Myocyte (in vitro differentiated cells): ENCODE measurements at regions not wholly inside any gene's neighbourhood (a gene's known extent, or its start where the extent isn't known, plus 50 kb on each side); places are given as distances from the start of the nearest gene placed in this dataset.
"Not testable (repeated sequence)": the region's sequence is repeated elsewhere in the genome, so short reads cannot be mapped to it uniquely, and the experiment has no call there.

ENCODE experiments used
- DNase-seq: peaks from one replicate; pipeline ENCODE4 v3.0.0-alpha.2; 2012; ENCODE audit warnings: low read depth

- no peak for DNase-seq
These were observed 179.3 kb downstream of the ZIC5 start for GRCh38 chr13:99792079-99792921.

DNA sequence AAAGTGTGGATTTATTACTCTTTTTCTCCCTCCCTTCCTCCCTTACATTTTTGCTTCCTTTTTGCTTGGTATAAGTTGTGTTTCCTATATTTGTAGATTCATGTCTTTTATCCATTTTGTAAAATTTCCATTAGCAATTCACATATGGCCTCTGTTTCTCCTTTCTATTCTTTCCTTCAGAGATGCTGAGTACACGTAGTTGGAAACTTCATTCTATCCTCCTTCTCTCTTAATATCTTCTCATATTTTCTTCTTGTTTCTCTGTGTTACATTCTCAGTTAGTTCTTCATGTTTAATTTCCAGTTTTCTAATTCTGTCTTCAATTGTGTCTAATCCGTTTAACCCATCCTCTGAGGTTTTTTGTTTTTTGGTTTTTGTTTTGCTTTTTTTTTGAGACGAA is 188.9 kb downstream of the ZIC5 start:
- DNase-seq, result no peak

GRCh38 chr13:99778500-99778899 is 193.1 kb downstream of the ZIC5 start:
- DNase-seq, result no peak

- no peak for DNase-seq
These were observed 193.7 kb downstream of the ZIC5 start for GRCh38 chr13:99777873-99778272.

GRCh38 chr13:99774644-99775043 is 196.9 kb downstream of the ZIC5 start:
- DNase-seq, result no peak

GRCh38 chr13:99768986-99769385 is 202.6 kb downstream of the ZIC5 start:
- DNase-seq, result no peak

DNA sequence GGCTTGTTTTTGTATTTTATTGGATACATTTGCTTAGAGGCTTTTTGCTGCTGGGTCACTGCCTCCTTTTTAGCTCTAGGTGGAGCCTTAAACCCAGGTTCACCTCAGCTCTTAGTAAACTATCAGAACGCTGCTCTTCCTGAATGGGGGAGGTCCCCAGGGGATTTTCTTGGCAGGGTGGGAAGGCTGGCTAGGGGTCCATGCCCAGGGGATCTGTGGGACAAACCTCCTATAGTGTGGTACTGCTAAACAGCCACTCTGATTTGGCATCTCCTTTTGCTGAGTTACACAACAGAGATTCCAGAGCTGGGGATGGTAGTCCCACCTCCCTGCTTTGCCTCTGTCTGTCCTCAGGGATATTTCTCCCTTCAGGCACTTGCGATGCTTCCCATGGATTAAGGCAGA is 204.9 kb downstream of the ZIC5 start:
- no peak for DNase-seq

GRCh38 chr13:99765869-99766268 is 205.7 kb downstream of the ZIC5 start:
- DNase-seq, result no peak

DNA sequence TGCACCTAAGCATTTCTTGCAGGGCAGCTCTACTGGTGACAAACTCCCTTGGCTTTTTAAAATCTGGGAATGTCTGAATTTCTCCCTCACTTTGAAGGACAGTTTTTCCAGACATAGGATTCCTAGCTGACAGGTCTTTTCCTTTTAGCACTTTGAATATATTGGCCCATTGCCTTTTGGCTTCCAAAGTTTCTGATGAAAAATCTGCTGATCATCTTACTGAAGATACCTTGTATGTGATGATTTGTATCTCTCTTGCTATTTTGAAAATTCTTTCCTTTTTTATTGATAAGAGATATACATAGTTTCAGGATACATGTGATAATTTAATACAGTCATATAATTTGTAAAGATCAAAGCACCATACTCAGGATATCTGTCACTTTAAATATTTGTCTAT is 211.1 kb downstream of the ZIC5 start:
- no peak for DNase-seq

GRCh38 chr13:99759163-99759552 is 212.4 kb downstream of the ZIC5 start:
- no peak for DNase-seq

- DNase-seq, result no peak
These were observed 213.0 kb downstream of the ZIC5 start for GRCh38 chr13:99758460-99759162.

GRCh38 chr13:99757756-99758459 is 213.7 kb downstream of the ZIC5 start:
- no peak for DNase-seq

DNA sequence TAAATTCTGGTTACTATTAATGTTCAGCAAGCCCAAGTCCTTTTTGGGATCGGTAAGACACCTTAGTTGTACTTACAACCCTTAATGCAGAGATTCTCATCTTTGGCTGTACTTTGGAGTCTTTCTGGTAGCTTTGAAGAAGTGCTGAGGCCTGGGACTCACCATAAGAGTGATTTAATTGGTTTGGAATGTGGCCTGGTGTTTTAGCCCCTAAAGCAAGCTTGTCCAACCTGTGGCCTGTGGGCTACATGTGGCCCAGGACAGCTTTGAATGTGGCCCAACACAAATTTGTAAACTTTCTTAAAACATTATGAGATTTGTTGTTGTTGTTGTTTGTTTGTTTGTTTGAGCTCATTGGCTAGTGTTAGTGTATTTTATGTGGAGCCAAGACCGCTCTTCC is 215.3 kb downstream of the ZIC5 start:
- no peak for DNase-seq

- not testable (repeated sequence) for DNase-seq
These were observed 216.8 kb downstream of the ZIC5 start for GRCh38 chr13:99754750-99755149.

DNA sequence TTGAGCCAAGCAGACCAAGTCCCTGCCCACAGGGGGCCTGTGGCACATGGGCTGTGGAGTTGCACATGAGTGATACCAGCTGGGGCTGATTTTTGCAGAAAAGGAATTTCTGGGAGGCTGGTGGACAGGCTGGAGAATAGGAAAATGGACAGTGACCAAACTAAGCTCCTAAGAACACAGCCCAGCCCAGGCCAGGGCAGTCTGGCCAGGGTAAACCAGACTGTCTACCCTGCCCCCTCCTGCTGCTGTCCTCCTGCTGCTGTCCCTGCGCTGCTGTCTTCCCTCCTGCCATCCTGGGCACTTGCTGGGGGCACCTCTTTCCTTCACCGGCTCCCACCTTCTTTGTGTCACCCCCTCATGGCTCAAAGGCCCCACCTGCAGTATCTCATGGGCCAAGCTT is 219.2 kb downstream of the ZIC5 start:
- DNase-seq, result no peak

DNA sequence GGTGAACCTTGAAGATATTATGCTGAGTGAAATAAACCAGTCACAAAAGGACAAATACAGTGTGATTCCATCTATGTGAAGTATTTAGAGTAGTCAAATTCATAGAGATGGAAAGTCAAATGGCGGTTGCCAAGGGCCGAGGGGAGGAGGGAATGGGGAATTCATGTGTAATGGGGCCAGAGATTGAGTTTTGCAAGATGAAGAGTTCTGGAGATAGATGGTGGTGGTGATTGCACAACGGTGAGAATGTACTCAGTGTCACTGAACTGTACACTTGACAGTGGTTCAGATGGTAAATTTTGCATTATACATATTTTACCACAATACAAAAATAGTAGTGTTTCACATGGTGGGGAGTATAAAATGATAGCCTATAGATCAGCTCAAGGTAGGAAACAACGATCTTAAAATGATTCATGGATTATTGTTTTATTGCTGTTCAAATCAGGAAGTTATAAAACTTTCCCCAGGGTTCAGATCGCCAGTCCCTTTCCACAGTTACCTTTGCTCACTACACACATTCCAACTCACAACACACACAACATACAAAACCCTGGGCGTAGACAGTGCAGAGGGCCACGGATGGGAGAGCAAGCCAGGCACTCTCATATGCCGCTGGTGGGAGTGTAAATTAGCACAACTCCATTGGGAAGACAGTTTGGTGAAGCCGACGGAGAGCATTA is 219.9 kb downstream of the ZIC5 start:
- no peak for DNase-seq

- DNase-seq, result no peak
These were observed 220.6 kb downstream of the ZIC5 start for GRCh38 chr13:99750951-99751350.

DNA sequence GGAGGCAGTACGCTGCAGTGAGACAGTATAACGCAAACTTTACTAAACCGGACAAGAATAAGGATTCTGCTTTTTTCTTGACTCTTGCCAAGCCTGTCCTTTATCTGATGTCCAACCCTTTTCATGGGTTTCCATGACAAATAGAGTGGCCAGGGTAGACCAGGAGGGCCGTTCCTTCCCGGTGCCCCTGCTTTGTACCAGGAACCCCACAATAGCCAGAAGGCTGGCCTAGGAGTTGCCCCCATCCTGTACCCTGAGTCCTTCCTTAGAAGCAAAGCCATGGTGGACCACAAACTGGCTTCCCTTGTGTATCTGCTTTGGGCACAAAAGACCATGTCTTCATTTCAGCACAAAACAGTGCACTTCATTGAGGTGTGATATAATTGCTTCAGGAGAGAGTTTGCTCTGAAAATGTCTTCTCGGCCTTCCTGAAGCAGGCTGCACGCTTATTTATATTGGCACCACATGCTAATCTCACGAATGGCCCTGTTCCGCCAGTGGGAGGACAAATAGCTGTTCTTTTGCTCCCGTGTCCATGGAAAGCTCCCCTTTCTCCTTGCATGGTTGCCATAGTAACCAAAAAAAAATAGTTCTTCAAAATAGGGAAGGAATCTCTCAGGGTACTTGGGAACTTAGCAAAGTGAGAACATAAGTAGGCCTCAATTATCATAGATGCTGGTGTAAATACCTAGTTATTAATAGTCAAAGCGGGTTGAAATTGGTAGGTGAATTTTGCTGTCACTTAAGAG is 222.1 kb downstream of the ZIC5 start:
- DNase-seq, result no peak

DNA sequence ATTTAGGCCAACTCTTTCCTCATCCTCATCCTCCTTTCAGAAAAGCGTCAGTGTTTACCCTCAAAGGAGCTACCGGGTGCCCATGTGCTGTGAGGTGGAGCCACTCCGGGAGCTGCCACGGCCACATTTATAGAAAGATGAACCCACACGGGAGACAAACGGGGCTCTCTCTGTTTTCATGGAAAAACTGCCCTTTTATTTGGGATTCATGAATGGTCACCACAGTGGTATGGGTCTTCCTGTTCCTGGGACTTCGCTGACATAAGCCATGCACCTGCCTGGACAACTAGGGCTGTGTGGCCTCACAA is 224.2 kb downstream of the ZIC5 start:
- no peak for DNase-seq

GRCh38 chr13:99746637-99747402 is 224.7 kb downstream of the ZIC5 start:
- DNase-seq, result no peak
